ENCODE measurements at regions not wholly inside any gene's neighbourhood (a gene's known extent, or its start where the extent isn't known, plus 50 kb on each side); places are given as distances from the start of the nearest gene placed in this dataset.

- H3K27me3 ChIP-seq (ENCODE audit: control insufficient read depth, insufficient read depth, low read length): peaks cover 2% of the 10 kb centered on the region
- H3K36me3 ChIP-seq (ENCODE audit: control insufficient read depth, insufficient read depth, low read length): no peaks in the 10 kb centered on the region
- H3K27me3 Mint-ChIP-seq (ENCODE audit: low read depth in 2 of 2): peaks cover 32 to 73% of the 10 kb centered on the region in 2 donors
- H3K27ac ChIP-seq (ENCODE audit: low read length): no peak overlapping the region
- DNase-seq: no peak
- TF ChIP-seq CTCF (IDR thresholded peaks at IDR 0.05): no peak
- no peak overlapping the region for H3K4me3 ChIP-seq (ENCODE audit: low read length)
- no peak overlapping the region for H3K27ac Mint-ChIP-seq
- no peaks in the 10 kb centered on the region for H3K9me3 ChIP-seq (ENCODE audit: control insufficient read depth, insufficient read depth, low read length)
- WGBS (ENCODE audit: insufficient coverage): no CpG with 5 or more reads among the region's 1 CpG
- peaks cover 6 to 9% of the 10 kb centered on the region in 2 donors for H3K9me3 Mint-ChIP-seq
- H3K4me1 Mint-ChIP-seq: no peaks in the 10 kb centered on the region
- ATAC-seq: no peak
- no peak overlapping the region for H3K4me3 Mint-ChIP-seq
- H3K4me1 ChIP-seq (ENCODE audit: control insufficient read depth, insufficient read depth, low read length): no peaks in the 10 kb centered on the region
- peaks cover 21% of the 10 kb centered on the region for H3K36me3 Mint-ChIP-seq
- intact Hi-C loops (cut with micrococcal nuclease): no loop called here
Observed at GRCh38 chr5:135199919-135200318, 165.9 kb upstream of the PITX1 start.

GRCh38 chr5:135196483-135196882 is 162.5 kb upstream of the PITX1 start:
- Mint-ChIP-seq H3K4me1 (peaks cover 0 to under 1% of the 10 kb centered on the region in 2 donors), H3K27ac (no peak overlapping the region), H3K4me3 (no peak overlapping the region), H3K27me3 (ENCODE audit: low read depth in 2 of 2) (peaks cover 24 to 60% of the 10 kb centered on the region in 2 donors), H3K36me3 (no peaks in the 10 kb centered on the region), H3K9me3 (no peaks in the 10 kb centered on the region)
- H3K27me3 ChIP-seq (ENCODE audit: control insufficient read depth, insufficient read depth, low read length): peaks cover 1% of the 10 kb centered on the region
- intact Hi-C loops (cut with micrococcal nuclease): no loop called here
- H3K4me3 ChIP-seq (ENCODE audit: low read length): no peak overlapping the region
- DNase-seq: no peak
- WGBS (ENCODE audit: insufficient coverage): no CpG with 5 or more reads among the region's 1 CpG
- no peak for TF ChIP-seq CTCF (IDR thresholded peaks at IDR 0.05)
- no peak overlapping the region for H3K27ac ChIP-seq (ENCODE audit: low read length)
- no peaks in the 10 kb centered on the region for H3K9me3 ChIP-seq (ENCODE audit: control insufficient read depth, insufficient read depth, low read length)
- ATAC-seq: no peak
- H3K4me1 ChIP-seq (ENCODE audit: control insufficient read depth, insufficient read depth, low read length): peaks cover 2% of the 10 kb centered on the region
- H3K36me3 ChIP-seq (ENCODE audit: control insufficient read depth, insufficient read depth, low read length): no peaks in the 10 kb centered on the region

GRCh38 chr5:135195270-135195608 is 161.2 kb upstream of the PITX1 start:
- Histone ChIP-seq H3K27me3 (ENCODE audit: control insufficient read depth, insufficient read depth, low read length) (peaks cover 9% of the 10 kb centered on the region), H3K9me3 (ENCODE audit: control insufficient read depth, insufficient read depth, low read length) (no peaks in the 10 kb centered on the region), H3K4me3 (ENCODE audit: low read length) (no peak overlapping the region), H3K36me3 (ENCODE audit: control insufficient read depth, insufficient read depth, low read length) (no peaks in the 10 kb centered on the region), H3K4me1 (ENCODE audit: control insufficient read depth, insufficient read depth, low read length) (peaks cover 10% of the 10 kb centered on the region), H3K27ac (ENCODE audit: low read length) (no peak overlapping the region)
- Mint-ChIP-seq H3K27me3 (ENCODE audit: low read depth in 2 of 2) (peaks cover 33 to 60% of the 10 kb centered on the region in 2 donors), H3K4me1 (peaks cover 4 to 10% of the 10 kb centered on the region in 2 donors), H3K9me3 (no peaks in the 10 kb centered on the region), H3K4me3 (no peak overlapping the region), H3K27ac (no peak overlapping the region), H3K36me3 (no peaks in the 10 kb centered on the region)
- WGBS (ENCODE audit: insufficient coverage): 71% methylated on average over 2 of the region's 3 CpGs
- intact Hi-C loops (cut with micrococcal nuclease): no loop called here
- DNase-seq (no peak), ATAC-seq (no peak)
- TF ChIP-seq CTCF (IDR thresholded peaks at IDR 0.05): no peak

GRCh38 chr5:135194573-135195269 is 160.7 kb upstream of the PITX1 start:
- no peaks in the 10 kb centered on the region for H3K9me3 ChIP-seq (ENCODE audit: control insufficient read depth, insufficient read depth, low read length)
- Mint-ChIP-seq H3K4me3 (no peak overlapping the region), H3K4me1 (peaks cover 4 to 10% of the 10 kb centered on the region in 2 donors), H3K27me3 (ENCODE audit: low read depth in 2 of 2) (peaks cover 30 to 60% of the 10 kb centered on the region in 2 donors), H3K36me3 (no peaks in the 10 kb centered on the region), H3K9me3 (no peaks in the 10 kb centered on the region), H3K27ac (no peak overlapping the region)
- peaks cover 10% of the 10 kb centered on the region for H3K4me1 ChIP-seq (ENCODE audit: control insufficient read depth, insufficient read depth, low read length)
- no peak overlapping the region for H3K27ac ChIP-seq (ENCODE audit: low read length)
- TF ChIP-seq CTCF (IDR thresholded peaks at IDR 0.05): no peak
- no peak for DNase-seq
- WGBS (ENCODE audit: insufficient coverage): 81% methylated on average over 4 of the region's 4 CpGs
- H3K27me3 ChIP-seq (ENCODE audit: control insufficient read depth, insufficient read depth, low read length): peaks cover 11% of the 10 kb centered on the region
- intact Hi-C loops (cut with micrococcal nuclease): no loop called here
- ATAC-seq: no peak
- H3K4me3 ChIP-seq (ENCODE audit: low read length): no peak overlapping the region
- H3K36me3 ChIP-seq (ENCODE audit: control insufficient read depth, insufficient read depth, low read length): no peaks in the 10 kb centered on the region
